T-cell (primary cell): ENCODE measurements at regions not wholly inside any gene's neighbourhood (a gene's known extent, or its start where the extent isn't known, plus 50 kb on each side); places are given as distances from the start of the nearest gene placed in this dataset.

Experiments used
- ATAC-seq, 4 experiments: fragments of 200-7000 bp in 3 of 4; fragments of 150-1000 bp in 1 of 4; cut with Tn5 transposase; replicated peaks in 1 of 4; 1 replicate in 3 of 4; 2 replicates in 1 of 4; pipeline ENCODE4 v1.10.0; 2021; ENCODE audit warnings: moderate library complexity in 3 of 4, mild to moderate bottlenecking in 2 of 4, moderate number of reproducible peaks in 1 of 4
- CTCF ChIA-PET, 2 donors: fragments of 300-600 bp; sonication (Branson Sonifier 250); formaldehyde crosslinking; loops; one replicate each; lab custom pipeline; 2022; ENCODE audit warnings: antibody characterized with exemption in 2 of 2; lab: Charles Lee
- POLR2A ChIA-PET, 2 donors: fragments of 300-600 bp; sonication (Branson Sonifier 250); formaldehyde crosslinking; loops; one replicate each; lab custom pipeline; 2022; ENCODE audit warnings: antibody characterized with exemption in 2 of 2; lab: Charles Lee
- DNase-seq, 35 experiments: peaks; one replicate each; pipeline versions ENCODE4 v3.0.0 to v3.0.0-alpha.2; 2013 to 2023
- H3K27ac ChIP-seq: one replicate; pipeline ENCODE4 v1.5.1; 2013; ENCODE audit warnings: low read length
- H3K27me3 ChIP-seq, 2 experiments: replicated peaks in 1 of 2; 1 replicate in 1 of 2; 2 replicates in 1 of 2; pipeline versions ENCODE4 v1.6.1 to v1.7.0; 2013; ENCODE audit warnings: low read length in 1 of 2, mixed read lengths in 1 of 2; ENCODE audit not compliant: control insufficient read depth in 2 of 2, insufficient read depth in 2 of 2; ENCODE audit errors: extremely low read depth in 1 of 2
- H3K36me3 ChIP-seq, 2 donors: 1 replicate in 1 of 2; 2 replicates in 1 of 2; pipeline versions ENCODE4 v1.6.1 to v1.7.0; 2013; ENCODE audit warnings: low read length in 1 of 2; ENCODE audit not compliant: control insufficient read depth in 2 of 2, insufficient read depth in 1 of 2; ENCODE audit errors: extremely low read depth in 1 of 2
- H3K4me1 ChIP-seq, 2 experiments: 1 replicate in 1 of 2; 2 replicates in 1 of 2; pipeline versions ENCODE4 v1.6.1 to v1.7.0; 2013; ENCODE audit warnings: low read length in 2 of 2, mixed read lengths in 1 of 2; ENCODE audit not compliant: insufficient read depth in 2 of 2, control insufficient read depth in 1 of 2; ENCODE audit errors: extremely low read depth in 1 of 2
- H3K4me3 ChIP-seq, 2 donors: 1 replicate in 1 of 2; 2 replicates in 1 of 2; pipeline versions ENCODE4 v1.5.1 to v1.7.0; 2013; ENCODE audit warnings: mild to moderate bottlenecking in 2 of 2, low read length in 1 of 2, moderate library complexity in 1 of 2; ENCODE audit not compliant: control insufficient read depth in 1 of 2; ENCODE audit errors: extremely low read depth in 1 of 2
- H3K9me3 ChIP-seq: 2 replicates; pipeline ENCODE4 v1.7.0; 2013
- H3K27ac Mint-ChIP-seq, 2 donors: one replicate each; pipeline ENCODE4 v1.8.0; 2020 to 2021; ENCODE audit warnings: mild to moderate bottlenecking in 2 of 2, mixed read lengths in 2 of 2
- H3K27me3 Mint-ChIP-seq, 2 donors: one replicate each; pipeline ENCODE4 v1.8.0; 2021 to 2022; ENCODE audit warnings: mixed read lengths in 2 of 2
- H3K36me3 Mint-ChIP-seq: one replicate; pipeline ENCODE4 v1.8.0; 2021; ENCODE audit warnings: mixed read lengths
- H3K4me1 Mint-ChIP-seq, 3 donors: one replicate each; pipeline ENCODE4 v1.8.0; 2020 to 2022; ENCODE audit warnings: mixed read lengths in 3 of 3, mild to moderate bottlenecking in 1 of 3
- H3K4me3 Mint-ChIP-seq, 3 donors: one replicate each; pipeline ENCODE4 v1.8.0; 2020 to 2022; ENCODE audit warnings: mild to moderate bottlenecking in 3 of 3, mixed read lengths in 3 of 3, moderate library complexity in 3 of 3
- H3K9me3 Mint-ChIP-seq, 3 donors: one replicate each; pipeline ENCODE4 v1.8.0; 2020 to 2022; ENCODE audit warnings: mixed read lengths in 3 of 3
- WGBS: methylation state at CpG from one replicate; pipeline ENCODE4 v1.1.5; 2013; ENCODE audit warnings: missing lambda C conversion rate; ENCODE audit not compliant: insufficient coverage; 5-methylcytosine and 5-hydroxymethylcytosine counted together

DNA sequence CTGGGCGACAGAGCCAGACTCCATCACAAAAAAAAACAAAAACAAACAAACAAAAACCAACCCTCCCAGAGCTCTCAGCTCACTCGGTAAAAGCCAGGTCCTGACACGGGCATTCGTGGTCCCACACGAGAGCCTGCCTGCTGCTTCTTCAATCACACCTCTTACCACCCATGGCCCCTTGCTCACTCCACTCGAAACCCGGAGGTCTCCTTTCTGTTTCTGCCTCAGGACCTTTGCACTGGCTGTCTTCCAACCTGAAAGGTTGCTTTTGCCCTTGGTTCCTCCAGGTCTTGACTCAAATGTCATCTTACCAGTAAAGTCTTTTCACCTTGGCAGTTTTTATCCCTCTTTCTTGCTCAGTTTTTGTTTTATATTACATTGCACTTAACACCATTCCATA, 169.6 kb downstream of the EVX1 start:
- Histone ChIP-seq H3K36me3 (no peaks in the 10 kb centered on the region), H3K4me1 (no peaks in the 10 kb centered on the region), H3K27me3 (peaks cover 0 to 5% of the 10 kb centered on the region in 2 experiments), H3K4me3 (no peak overlapping the region), H3K9me3 (no peaks in the 10 kb centered on the region), H3K27ac (no peak overlapping the region)
- H3K9me3 Mint-ChIP-seq = no peaks in the 10 kb centered on the region
- H3K4me3 Mint-ChIP-seq = no peak overlapping the region
- POLR2A ChIA-PET = no interaction called here
- ATAC-seq (no peak), DNase-seq (no peak)
- H3K36me3 Mint-ChIP-seq = no peaks in the 10 kb centered on the region
- H3K27me3 Mint-ChIP-seq = peaks cover 10 to 29% of the 10 kb centered on the region in 2 donors
- CTCF ChIA-PET = no interaction called here
- H3K4me1 Mint-ChIP-seq = no peaks in the 10 kb centered on the region
- WGBS = 95% methylated on average over 7 of the region's 7 CpGs
- H3K27ac Mint-ChIP-seq = no peak overlapping the region

DNA sequence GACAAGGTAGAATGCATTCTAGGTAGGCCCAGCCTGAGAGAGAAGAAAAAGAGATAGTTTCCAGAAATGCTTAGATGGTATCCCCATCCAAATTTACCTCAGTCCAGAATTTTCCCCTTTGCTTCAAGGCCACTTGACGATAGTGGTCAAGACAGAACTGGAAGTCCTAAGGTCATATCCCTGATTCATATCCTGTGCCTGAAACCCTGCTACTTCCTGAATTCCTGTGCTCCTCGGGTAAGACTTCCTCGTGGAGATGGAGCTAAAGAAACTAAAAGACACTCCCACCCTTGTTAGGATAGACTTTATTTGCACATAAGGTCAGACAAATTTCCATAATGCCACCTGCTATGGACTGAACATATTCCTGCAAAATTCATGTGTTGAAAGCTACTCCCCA, 175.9 kb downstream of the EVX1 start:
- 80% methylated on average over 1 of the region's 3 CpGs for WGBS
- Mint-ChIP-seq H3K27ac (no peak overlapping the region), H3K4me3 (no peak overlapping the region), H3K27me3 (peaks cover 3 to 8% of the 10 kb centered on the region in 2 donors), H3K36me3 (no peaks in the 10 kb centered on the region), H3K9me3 (no peaks in the 10 kb centered on the region), H3K4me1 (no peaks in the 10 kb centered on the region)
- POLR2A ChIA-PET = no interaction called here
- ATAC-seq (no peak), DNase-seq (no peak)
- CTCF ChIA-PET = no interaction called here
- Histone ChIP-seq H3K27ac (no peak overlapping the region), H3K36me3 (no peaks in the 10 kb centered on the region), H3K4me3 (no peak overlapping the region), H3K9me3 (no peaks in the 10 kb centered on the region), H3K27me3 (peaks cover 0 to 5% of the 10 kb centered on the region in 2 experiments), H3K4me1 (no peaks in the 10 kb centered on the region)

DNA sequence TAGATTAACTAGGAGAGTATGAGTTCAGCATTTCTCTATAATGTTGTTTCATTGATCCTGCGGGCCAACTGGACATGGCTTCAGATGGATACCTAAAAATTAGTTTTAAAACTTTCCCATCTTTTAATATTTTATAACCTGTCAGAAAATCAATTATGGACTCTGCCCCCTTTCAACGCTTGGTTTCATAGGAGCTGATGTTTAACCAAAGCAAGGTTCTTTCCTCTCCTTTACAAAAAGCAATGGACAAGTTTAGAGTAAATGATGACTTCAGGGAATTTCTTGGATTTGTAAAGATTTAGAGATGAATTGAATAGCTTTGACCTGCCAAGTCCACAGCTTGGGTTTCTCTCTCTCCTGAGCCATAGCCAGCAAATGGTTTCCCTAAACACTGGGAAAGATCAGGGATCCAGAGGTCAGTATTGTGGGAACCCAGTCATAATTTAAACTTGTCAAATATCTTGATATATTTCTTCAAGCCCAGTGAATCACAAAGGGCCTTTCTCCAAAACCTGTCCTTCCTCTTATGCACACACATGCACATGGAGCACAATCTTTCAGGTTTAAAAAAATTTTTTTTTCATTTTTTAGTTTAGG, 177.1 kb downstream of the EVX1 start:
- Mint-ChIP-seq H3K27ac (no peak overlapping the region), H3K9me3 (no peaks in the 10 kb centered on the region), H3K27me3 (peaks cover 5 to 9% of the 10 kb centered on the region in 2 donors), H3K36me3 (no peaks in the 10 kb centered on the region), H3K4me3 (no peak overlapping the region), H3K4me1 (no peaks in the 10 kb centered on the region)
- ChIA-PET POLR2A (no interaction called here), CTCF (no interaction called here)
- Histone ChIP-seq H3K27me3 (peaks cover 0 to 5% of the 10 kb centered on the region in 2 experiments), H3K4me3 (no peak overlapping the region), H3K9me3 (no peaks in the 10 kb centered on the region), H3K36me3 (no peaks in the 10 kb centered on the region), H3K27ac (no peak overlapping the region), H3K4me1 (no peaks in the 10 kb centered on the region)
- WGBS = no CpG with 5 or more reads among the region's 2 CpGs
- no peak for DNase-seq
- no peak for ATAC-seq

- 20% methylated on average over 1 of the region's 2 CpGs for WGBS
Measured at GRCh38 chr7:27420702-27421101, 178.1 kb downstream of the EVX1 start.

DNA sequence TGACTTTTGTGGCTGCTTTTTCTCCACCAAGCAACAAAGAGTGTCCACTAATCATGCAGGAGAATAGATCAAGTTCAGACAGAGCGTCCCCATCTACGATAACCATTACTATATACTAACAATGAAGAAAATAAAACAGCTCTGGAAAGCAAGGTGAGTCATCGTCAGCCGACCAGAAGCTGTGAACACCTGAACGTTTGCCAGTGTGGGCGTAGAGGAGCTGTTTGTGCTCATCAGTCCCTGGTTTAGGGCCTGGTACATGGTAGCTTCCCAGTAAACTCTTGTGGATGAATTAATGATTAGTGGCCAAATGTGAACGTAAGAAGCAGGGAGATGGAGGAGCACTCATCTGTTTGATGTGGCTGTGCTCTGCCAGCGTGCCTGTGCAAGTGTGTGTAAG, 180.7 kb downstream of the EVX1 start:
- no peak for DNase-seq
- no peak overlapping the region for H3K27ac Mint-ChIP-seq
- CTCF ChIA-PET = no interaction called here
- peaks cover 5 to 13% of the 10 kb centered on the region in 2 donors for H3K27me3 Mint-ChIP-seq
- H3K9me3 Mint-ChIP-seq = no peaks in the 10 kb centered on the region
- peaks cover 0 to 6% of the 10 kb centered on the region in 2 experiments for H3K27me3 ChIP-seq
- no peaks in the 10 kb centered on the region for H3K9me3 ChIP-seq
- no peak overlapping the region for H3K27ac ChIP-seq
- no peaks in the 10 kb centered on the region for H3K36me3 ChIP-seq
- no peak overlapping the region for H3K4me3 Mint-ChIP-seq
- no peak for ATAC-seq
- no peak overlapping the region for H3K4me3 ChIP-seq
- H3K4me1 Mint-ChIP-seq = no peaks in the 10 kb centered on the region
- no peaks in the 10 kb centered on the region for H3K4me1 ChIP-seq
- no peaks in the 10 kb centered on the region for H3K36me3 Mint-ChIP-seq
- POLR2A ChIA-PET = no interaction called here
- WGBS = 56% methylated on average over 6 of the region's 8 CpGs

More at GRCh38 chr7:27420702-27421101, 178.1 kb downstream of the EVX1 start:
- peaks cover 0 to 10% of the 10 kb centered on the region in 2 experiments for H3K27me3 ChIP-seq
- no peak overlapping the region for H3K4me3 ChIP-seq
- ChIA-PET CTCF (no interaction called here), POLR2A (no interaction called here)
- peaks cover 5 to 15% of the 10 kb centered on the region in 2 donors for H3K27me3 Mint-ChIP-seq
- H3K9me3 ChIP-seq = no peaks in the 10 kb centered on the region
- no peaks in the 10 kb centered on the region for H3K4me1 Mint-ChIP-seq
- H3K36me3 ChIP-seq = no peaks in the 10 kb centered on the region
- H3K9me3 Mint-ChIP-seq = no peaks in the 10 kb centered on the region
- H3K27ac ChIP-seq = no peak overlapping the region
- no peaks in the 10 kb centered on the region for H3K36me3 Mint-ChIP-seq
- no peak overlapping the region for H3K4me3 Mint-ChIP-seq
- no peaks in the 10 kb centered on the region for H3K4me1 ChIP-seq
- no peak overlapping the region for H3K27ac Mint-ChIP-seq
- DNase-seq = no peak
- no peak for ATAC-seq

DNA sequence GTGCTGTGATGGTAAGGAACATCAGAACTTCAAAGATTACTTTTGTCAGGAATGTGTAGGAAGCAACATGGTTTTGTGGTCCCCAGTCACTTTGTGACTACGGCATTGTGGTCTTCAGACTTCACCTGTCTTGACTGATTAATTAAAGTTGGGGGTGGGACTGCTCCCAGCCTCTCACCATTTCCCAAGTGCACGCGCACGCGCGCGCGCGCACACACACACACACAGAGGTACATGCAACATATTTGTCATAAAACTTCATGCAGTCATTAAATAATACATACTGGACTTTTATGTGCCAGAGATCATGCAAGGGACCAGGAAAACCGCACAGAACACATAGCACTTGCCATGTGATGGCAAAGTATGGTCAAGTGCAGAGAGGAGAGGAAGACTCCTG, 181.2 kb downstream of the EVX1 start:
- no peaks in the 10 kb centered on the region for H3K36me3 Mint-ChIP-seq
- Histone ChIP-seq H3K9me3 (no peaks in the 10 kb centered on the region), H3K4me1 (no peaks in the 10 kb centered on the region), H3K4me3 (no peak overlapping the region), H3K36me3 (no peaks in the 10 kb centered on the region), H3K27me3 (peaks cover 0 to 6% of the 10 kb centered on the region in 2 experiments), H3K27ac (no peak overlapping the region)
- H3K9me3 Mint-ChIP-seq = no peaks in the 10 kb centered on the region
- WGBS = no CpG with 5 or more reads among the region's 10 CpGs
- H3K4me1 Mint-ChIP-seq = no peaks in the 10 kb centered on the region
- ATAC-seq (no peak), DNase-seq (no peak)
- no peak overlapping the region for H3K27ac Mint-ChIP-seq
- H3K4me3 Mint-ChIP-seq = no peak overlapping the region
- CTCF ChIA-PET = no interaction called here
- POLR2A ChIA-PET = no interaction called here
- H3K27me3 Mint-ChIP-seq = peaks cover 5 to 13% of the 10 kb centered on the region in 2 donors

DNA sequence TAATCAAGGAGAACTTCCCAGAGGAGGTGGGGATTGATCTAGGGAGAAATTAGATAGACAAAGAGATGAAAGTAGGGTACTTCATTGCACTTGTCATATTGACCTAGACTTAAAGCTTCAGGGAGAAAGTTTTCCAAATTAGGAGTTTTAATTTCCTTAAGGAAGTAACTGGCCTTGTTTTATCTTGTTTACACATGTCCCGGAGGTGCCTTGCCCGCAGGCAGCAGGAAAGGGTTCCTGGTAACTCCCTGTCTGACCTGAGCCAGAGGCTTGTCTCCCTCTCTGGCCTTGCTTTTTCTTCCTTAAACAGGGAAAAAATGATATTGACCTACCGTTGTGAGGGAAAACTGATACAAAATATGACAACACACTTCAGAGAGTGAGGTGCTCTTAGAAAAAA, 181.6 kb downstream of the EVX1 start:
- Histone ChIP-seq H3K27ac (no peak overlapping the region), H3K4me1 (no peaks in the 10 kb centered on the region), H3K9me3 (no peaks in the 10 kb centered on the region), H3K4me3 (no peak overlapping the region), H3K27me3 (peaks cover 0 to 6% of the 10 kb centered on the region in 2 experiments), H3K36me3 (no peaks in the 10 kb centered on the region)
- H3K9me3 Mint-ChIP-seq = no peaks in the 10 kb centered on the region
- 86% methylated on average over 2 of the region's 3 CpGs for WGBS
- H3K27me3 Mint-ChIP-seq = peaks cover 5 to 13% of the 10 kb centered on the region in 2 donors
- no peak overlapping the region for H3K27ac Mint-ChIP-seq
- no peaks in the 10 kb centered on the region for H3K36me3 Mint-ChIP-seq
- DNase-seq (no peak), ATAC-seq (no peak)
- no peak overlapping the region for H3K4me3 Mint-ChIP-seq
- CTCF ChIA-PET = no interaction called here
- H3K4me1 Mint-ChIP-seq = no peaks in the 10 kb centered on the region
- POLR2A ChIA-PET = no interaction called here
